BJ (cell line): ENCODE measurements at regions not wholly inside any gene's neighbourhood (a gene's known extent, or its start where the extent isn't known, plus 50 kb on each side); places are given as distances from the start of the nearest gene placed in this dataset.
"Not testable (repeated sequence)": the region's sequence is repeated elsewhere in the genome, so short reads cannot be mapped to it uniquely, and the experiment has no call there.

Experiments used
- CTCF ChIA-PET: fragments of 350-600 bp; formaldehyde crosslinking; extraction: SDS; loops from one replicate; lab custom pipeline; 2021; ENCODE audit warnings: antibody characterized with exemption, inconsistent platforms; lab: Yijun Ruan, JAX
- POLR2A ChIA-PET: fragments of 300-600 bp; sonication (Branson Sonifier 250); formaldehyde crosslinking; extraction: SDS; loops from one replicate; lab custom pipeline; 2021; ENCODE audit warnings: antibody characterized with exemption; lab: Charles Lee
- DNase-seq: peaks from one replicate; pipeline ENCODE4 v3.0.0-alpha.2; 2011; ENCODE audit warnings: low read depth
- H3K27me3 ChIP-seq: 2 replicates; pipeline ENCODE4 v1.6.0; 2011; ENCODE audit warnings: low read length; ENCODE audit not compliant: control insufficient read depth, insufficient read depth
- H3K36me3 ChIP-seq: 2 replicates; pipeline ENCODE4 v1.5.1; 2011; ENCODE audit warnings: low read length; ENCODE audit not compliant: control insufficient read depth, insufficient read depth
- H3K4me3 ChIP-seq: 2 replicates; pipeline ENCODE4 v1.5.1; 2011; ENCODE audit warnings: low read depth, mild to moderate bottlenecking, control low read depth, low read length
- TF ChIP-seq, protein P1 (sequence below): IDR thresholded peaks from 2 replicates; pipeline ENCODE4 v1.5.1; 2011; ENCODE audit warnings: low read depth, mild to moderate bottlenecking, control low read depth, inconsistent platforms, low read length, moderate library complexity; ENCODE audit not compliant: insufficient read depth

DNA sequence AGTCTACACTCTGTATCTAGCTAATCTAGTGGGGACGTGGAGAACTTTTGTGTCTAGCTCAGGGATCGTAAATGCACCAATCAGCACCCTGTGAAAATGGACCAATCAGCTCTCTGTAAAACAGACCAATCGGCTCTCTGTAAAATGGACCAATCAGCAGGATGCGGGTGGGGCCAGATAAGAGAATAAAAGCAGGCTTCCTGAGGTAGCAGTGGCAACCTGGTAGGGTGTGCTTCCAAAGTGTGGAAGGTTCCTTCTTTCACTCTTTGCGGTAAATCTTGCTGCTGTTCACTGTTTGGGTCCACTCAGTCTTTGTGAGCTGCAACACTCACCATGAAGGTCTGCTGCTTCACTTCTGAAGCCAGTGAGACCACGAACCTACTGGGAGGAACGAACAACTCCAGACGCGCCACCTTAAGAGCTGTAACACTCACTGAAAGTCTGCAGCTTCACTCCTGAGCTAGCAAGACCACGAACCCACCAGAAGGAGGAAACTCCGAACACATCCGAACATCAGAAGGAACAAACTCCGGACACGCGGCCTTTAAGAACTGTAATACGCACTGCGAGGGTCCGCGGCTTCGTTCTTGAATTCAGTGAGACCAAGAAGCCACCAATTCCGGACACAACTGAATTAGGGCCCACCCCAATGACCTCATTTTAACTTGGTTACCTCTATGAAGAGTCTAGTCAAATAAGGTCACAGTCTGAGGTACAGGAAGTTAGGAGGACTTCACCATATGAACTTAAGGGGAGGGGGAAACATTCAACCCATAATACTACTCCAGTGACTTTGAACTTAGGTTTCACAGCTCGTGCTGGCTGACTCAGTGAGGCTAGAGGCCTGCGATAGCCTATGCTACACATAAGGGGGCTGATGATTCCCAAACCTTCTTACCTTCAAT, 59.8 kb upstream of the LPGAT1 start:
- H3K27me3 ChIP-seq, POLR2A ChIA-PET, H3K36me3 ChIP-seq, DNase-seq, H3K4me3 ChIP-seq: not testable (repeated sequence)
- CTCF ChIA-PET = interaction anchor here (1.9 kb wide), 1 partner anchor 12 kb away, joined by 7 read pairs; no protein-coding TSS in a partner anchor

DNA sequence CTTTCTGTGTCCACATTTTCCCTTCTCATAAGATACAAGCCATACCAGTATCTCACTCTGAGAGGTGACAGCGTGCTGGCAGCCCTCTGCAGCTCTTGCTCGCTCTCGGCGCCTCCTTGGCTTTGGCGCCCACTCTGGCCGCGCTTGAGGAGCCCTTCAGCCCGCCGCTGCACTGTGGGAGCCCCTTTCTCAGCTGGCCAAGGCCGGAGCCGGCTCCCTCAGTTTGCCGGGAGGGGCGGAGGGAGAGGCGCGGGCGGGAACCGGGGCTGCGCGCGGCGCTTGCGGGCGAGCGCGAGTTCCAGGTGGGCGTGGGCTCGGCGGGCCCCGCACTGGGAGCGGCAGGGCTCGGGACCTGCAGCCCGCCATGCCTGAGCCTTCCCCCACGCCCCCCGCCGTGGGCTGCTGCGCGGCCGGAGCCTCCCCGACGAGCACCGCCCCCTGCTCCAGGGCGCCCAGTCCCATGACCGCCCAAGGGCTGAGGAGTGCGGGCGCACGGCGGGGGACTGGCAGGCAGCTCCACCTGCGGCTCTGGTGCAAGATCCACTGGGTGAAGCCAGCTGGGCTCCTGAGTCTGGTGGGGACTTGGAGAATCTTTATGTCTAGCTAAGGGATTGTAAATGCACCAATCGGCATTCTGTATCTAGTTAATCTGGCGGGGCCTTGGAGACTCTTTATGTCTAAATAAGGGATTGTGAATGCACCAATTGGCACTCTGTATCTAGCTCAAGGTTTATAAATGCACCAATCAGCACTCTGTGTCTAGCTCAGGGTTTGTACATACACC, 58.9 kb upstream of the LPGAT1 start:
- H3K4me3 ChIP-seq, POLR2A ChIA-PET, H3K36me3 ChIP-seq, DNase-seq, H3K27me3 ChIP-seq: not testable (repeated sequence)
- CTCF ChIA-PET = interaction anchor here (0.7 to 1.9 kb wide), 3 partner anchors 9 to 918 kb away, joined by 3 to 7 read pairs (median 4); no protein-coding TSS in a partner anchor

DNA sequence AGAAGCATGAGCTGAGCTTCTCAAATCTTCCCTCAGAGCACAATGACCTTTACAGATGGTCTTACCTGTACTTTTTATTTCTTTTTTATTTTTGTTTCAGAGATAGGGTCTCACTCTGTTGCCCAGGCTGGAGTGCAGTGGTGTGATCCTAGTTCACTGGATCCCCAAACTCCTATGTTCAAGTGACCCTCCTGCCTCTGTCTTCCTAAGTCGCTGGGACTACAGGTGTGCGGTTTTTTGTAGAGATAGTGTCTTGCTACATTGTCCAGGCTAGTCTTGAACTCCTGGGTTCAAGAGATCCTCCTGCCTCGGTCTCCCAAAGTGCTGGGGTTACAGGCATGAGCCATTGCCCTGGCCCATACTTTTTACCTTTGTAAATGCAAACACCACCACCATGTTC, 56.0 kb upstream of the LPGAT1 start:
- peaks cover 4% of the 10 kb centered on the region for H3K27me3 ChIP-seq
- TF ChIP-seq, protein P1, sequence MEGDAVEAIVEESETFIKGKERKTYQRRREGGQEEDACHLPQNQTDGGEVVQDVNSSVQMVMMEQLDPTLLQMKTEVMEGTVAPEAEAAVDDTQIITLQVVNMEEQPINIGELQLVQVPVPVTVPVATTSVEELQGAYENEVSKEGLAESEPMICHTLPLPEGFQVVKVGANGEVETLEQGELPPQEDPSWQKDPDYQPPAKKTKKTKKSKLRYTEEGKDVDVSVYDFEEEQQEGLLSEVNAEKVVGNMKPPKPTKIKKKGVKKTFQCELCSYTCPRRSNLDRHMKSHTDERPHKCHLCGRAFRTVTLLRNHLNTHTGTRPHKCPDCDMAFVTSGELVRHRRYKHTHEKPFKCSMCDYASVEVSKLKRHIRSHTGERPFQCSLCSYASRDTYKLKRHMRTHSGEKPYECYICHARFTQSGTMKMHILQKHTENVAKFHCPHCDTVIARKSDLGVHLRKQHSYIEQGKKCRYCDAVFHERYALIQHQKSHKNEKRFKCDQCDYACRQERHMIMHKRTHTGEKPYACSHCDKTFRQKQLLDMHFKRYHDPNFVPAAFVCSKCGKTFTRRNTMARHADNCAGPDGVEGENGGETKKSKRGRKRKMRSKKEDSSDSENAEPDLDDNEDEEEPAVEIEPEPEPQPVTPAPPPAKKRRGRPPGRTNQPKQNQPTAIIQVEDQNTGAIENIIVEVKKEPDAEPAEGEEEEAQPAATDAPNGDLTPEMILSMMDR = no peak
- ChIA-PET POLR2A (no interaction called here), CTCF (no interaction called here)
- DNase-seq = no peak
- no peaks in the 10 kb centered on the region for H3K36me3 ChIP-seq
- no peak overlapping the region for H3K4me3 ChIP-seq

DNA sequence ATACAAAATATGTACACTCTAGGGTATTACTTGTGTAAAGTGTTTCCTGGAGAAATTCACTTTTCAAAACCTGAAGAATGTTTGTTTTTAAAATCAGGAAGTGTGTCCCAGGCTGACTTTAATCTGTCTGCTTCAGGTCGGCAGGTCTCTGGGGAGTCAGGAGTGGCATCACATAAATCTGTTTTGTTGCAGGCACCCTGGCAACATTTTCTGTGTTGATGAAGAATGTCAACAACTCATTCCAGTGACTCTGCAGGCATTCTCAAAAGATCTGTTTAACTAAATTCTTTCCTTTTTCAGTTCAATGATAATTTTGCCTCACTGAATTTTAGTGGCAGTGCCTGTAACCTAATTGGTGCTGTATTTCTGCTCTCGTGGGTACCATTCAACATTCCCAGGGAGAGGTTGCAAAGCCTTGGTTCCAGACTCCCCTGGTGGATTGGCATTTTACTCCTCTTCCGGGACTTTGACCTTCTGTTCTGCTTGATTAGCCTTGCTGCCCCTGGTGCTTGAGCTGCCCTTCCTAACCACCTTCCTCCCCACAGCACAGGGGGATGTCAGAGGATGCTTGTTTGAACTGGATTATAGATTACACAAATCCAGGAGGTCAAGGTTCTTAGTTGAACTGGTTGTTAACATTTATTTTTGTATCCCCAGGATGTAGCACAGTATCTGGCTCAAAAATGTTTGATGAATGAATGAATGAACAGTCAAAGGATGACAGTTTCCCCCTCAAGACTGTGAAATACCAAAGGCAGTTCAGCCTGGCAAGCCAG, 55.4 kb upstream of the LPGAT1 start:
- ChIA-PET CTCF (no interaction called here), POLR2A (no interaction called here)
- peaks cover 4% of the 10 kb centered on the region for H3K27me3 ChIP-seq
- no peak overlapping the region for H3K4me3 ChIP-seq
- TF ChIP-seq, protein P1 = no peak
- no peak for DNase-seq
- H3K36me3 ChIP-seq = no peaks in the 10 kb centered on the region

DNA sequence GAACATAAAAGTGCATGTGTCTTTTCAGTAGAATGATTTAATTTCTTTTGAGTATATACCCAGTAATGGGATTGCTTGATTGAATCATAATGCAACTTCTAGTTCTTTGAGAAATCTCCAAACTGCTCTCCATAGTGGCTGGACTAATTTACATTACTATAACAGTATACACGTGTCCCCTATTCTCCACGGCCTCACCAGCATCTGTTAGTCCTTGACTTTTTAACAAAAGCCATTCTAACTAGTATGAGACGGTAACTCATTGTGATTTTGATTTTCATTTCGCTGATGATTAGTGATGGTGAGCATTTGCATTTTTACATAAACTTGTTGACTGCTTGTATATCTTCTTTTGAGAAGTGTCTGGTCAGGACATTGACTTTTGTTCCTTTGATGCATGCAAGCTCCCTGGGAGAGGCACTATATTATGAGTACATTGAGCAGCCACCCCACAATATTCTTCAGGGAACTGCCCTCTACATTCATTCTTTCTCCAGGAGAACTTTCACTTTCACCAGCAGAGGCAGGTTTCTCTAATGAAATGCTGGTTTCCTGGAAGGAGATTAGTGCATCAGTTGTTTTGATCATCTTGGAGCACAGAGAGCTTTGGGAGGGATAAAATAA, 51.9 kb upstream of the LPGAT1 start:
- TF ChIP-seq, protein P1 = no peak
- ChIA-PET CTCF (interaction anchor here (0.6 kb wide), 1 partner anchor 45 kb away, joined by 4 read pairs; no protein-coding TSS in a partner anchor), POLR2A (no interaction called here)
- H3K36me3 ChIP-seq = no peaks in the 10 kb centered on the region
- no peak overlapping the region for H3K4me3 ChIP-seq
- peaks cover 5% of the 10 kb centered on the region for H3K27me3 ChIP-seq
- no peak for DNase-seq
